ENCODE measurements at regions not wholly inside any gene's neighbourhood (a gene's known extent, or its start where the extent isn't known, plus 50 kb on each side); places are given as distances from the start of the nearest gene placed in this dataset.
"Not testable (repeated sequence)": the region's sequence is repeated elsewhere in the genome, so short reads cannot be mapped to it uniquely, and the experiment has no call there.

DNA sequence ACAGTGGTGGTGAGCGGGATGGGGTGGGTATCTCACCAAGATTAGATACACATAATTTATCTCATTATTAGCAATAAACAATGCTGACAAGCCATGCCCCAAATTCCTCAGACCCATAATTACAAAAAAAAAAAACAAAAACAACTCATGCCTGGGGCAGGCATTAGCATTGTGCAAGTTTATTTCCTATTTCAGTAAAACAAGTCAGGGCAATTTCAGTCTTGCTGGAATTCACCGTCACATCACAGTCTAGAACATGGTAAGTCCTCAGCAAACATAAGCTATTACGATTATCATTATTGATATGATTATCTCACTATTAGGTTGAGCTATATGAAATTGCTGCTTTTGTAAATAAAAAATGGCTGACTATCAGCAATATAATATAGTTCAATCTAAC lies 57.5 kb upstream of the GNAQ start:
- H3K4me3 ChIP-seq, result no peak overlapping the region
- no peaks in the 10 kb centered on the region for H3K9me3 ChIP-seq (ENCODE audit: low read depth, low read length)
- no peak overlapping the region for H3K27ac ChIP-seq
- H3K9ac ChIP-seq (ENCODE audit: insufficient read length), result no peak overlapping the region
- DNase-seq (ENCODE audit: low read depth, low spot score), result no peak
- no peak for TF ChIP-seq FOXP2 (optimal IDR thresholded peaks at IDR 0.05; ENCODE audit: control extremely low read depth, extremely low read length, insufficient read depth)
- TF ChIP-seq POLR2AphosphoS5 (IDR thresholded peaks at IDR 0.05; ENCODE audit: borderline replicate concordance, low read depth, low read length), result no peak
- no peak for TF ChIP-seq EZH2 (IDR thresholded peaks at IDR 0.05)
- H3K36me3 ChIP-seq (ENCODE audit: insufficient read depth, low read length), result no peaks in the 10 kb centered on the region

- H3K9ac ChIP-seq (ENCODE audit: insufficient read length); H3K4me3 ChIP-seq; DNase-seq (ENCODE audit: low read depth, low spot score); H3K36me3 ChIP-seq (ENCODE audit: insufficient read depth, low read length); H3K9me3 ChIP-seq (ENCODE audit: low read depth, low read length); H3K27ac ChIP-seq: not testable (repeated sequence)
Measured at GRCh38 chr9:78088190-78088589, 56.6 kb upstream of the GNAQ start.

Data from SK-N-MC (cell line).